SJCRH30 (cell line): ENCODE measurements at regions not wholly inside any gene's neighbourhood (a gene's known extent, or its start where the extent isn't known, plus 50 kb on each side); places are given as distances from the start of the nearest gene placed in this dataset.

Experiments used
- DNase-seq, 2 experiments: peaks; one replicate each; pipeline ENCODE4 v3.0.0-alpha.2; 2015 to 2020
- H3K27ac ChIP-seq: fragments of 250-450 bp; sonication (Bioruptor Pico); 2 replicates; pipeline ENCODE4 v1.5.1; 2020; ENCODE audit warnings: mild to moderate bottlenecking, moderate library complexity
- H3K27me3 ChIP-seq: fragments of 250-450 bp; sonication (Bioruptor Pico); 2 replicates; pipeline ENCODE4 v1.5.1; 2020; ENCODE audit warnings: mild to moderate bottlenecking, moderate library complexity
- H3K36me3 ChIP-seq: fragments of 250-450 bp; sonication (Bioruptor Pico); 2 replicates; pipeline ENCODE4 v1.5.1; 2020; ENCODE audit warnings: mild to moderate bottlenecking, moderate library complexity
- H3K4me1 ChIP-seq: fragments of 250-450 bp; sonication (Bioruptor Pico); 2 replicates; pipeline ENCODE4 v1.5.1; 2020; ENCODE audit warnings: mild to moderate bottlenecking, moderate library complexity
- H3K4me3 ChIP-seq: fragments of 250-450 bp; sonication (Bioruptor Pico); 2 replicates; pipeline ENCODE4 v1.5.1; 2020; ENCODE audit warnings: mild to moderate bottlenecking, moderate library complexity
- H3K9me3 ChIP-seq: fragments of 250-450 bp; sonication (Bioruptor Pico); replicated peaks from 2 replicates; pipeline ENCODE4 v1.5.1; 2020; ENCODE audit warnings: mild to moderate bottlenecking, moderate library complexity

DNA sequence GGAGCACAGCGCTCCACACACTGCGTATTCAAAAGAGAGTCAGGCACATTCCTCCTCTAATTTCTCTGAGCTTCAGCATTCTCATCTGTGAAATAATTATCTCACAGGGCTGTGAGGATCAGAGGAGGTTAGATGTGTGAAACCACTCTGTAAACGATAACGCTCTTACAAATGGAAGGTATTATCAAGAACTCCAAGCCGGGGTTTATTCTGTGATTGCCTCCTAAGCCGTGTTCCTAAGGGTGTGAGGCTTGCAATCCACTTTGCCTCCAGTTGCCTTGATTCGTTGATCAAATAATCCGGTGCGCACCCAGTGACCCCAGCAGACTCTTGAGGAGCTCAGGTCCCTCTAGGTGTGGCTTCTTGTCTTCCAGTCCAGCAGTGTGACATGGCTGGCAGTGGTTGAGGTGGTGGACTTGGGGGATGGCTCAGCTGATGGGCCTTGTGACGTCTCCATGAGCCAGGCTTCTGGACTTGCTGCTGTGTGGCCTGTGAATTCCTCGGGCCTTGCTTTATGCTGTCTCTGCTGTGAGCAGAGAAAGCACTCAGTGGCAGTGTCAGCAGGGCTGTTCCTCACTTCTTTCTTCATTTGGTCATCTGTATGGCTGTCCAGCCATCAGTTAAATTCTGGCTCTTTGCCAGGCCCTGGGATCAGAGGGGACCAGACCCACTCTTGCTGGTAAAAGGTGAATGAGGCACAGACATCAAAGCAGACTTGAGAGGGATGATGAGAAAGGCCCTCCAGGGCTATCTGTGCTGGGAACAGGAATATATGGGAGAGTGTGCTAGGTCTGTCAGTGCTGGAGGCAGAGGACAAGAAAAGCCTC lies 71.0 kb downstream of the SLC25A47 start:
- Histone ChIP-seq H3K27me3 (no peaks in the 10 kb centered on the region), H3K4me3 (no peak overlapping the region), H3K36me3 (no peaks in the 10 kb centered on the region), H3K4me1 (peaks cover 25% of the 10 kb centered on the region), H3K9me3 (no peaks in the 10 kb centered on the region), H3K27ac (no peak overlapping the region)
- no peak for DNase-seq

DNA sequence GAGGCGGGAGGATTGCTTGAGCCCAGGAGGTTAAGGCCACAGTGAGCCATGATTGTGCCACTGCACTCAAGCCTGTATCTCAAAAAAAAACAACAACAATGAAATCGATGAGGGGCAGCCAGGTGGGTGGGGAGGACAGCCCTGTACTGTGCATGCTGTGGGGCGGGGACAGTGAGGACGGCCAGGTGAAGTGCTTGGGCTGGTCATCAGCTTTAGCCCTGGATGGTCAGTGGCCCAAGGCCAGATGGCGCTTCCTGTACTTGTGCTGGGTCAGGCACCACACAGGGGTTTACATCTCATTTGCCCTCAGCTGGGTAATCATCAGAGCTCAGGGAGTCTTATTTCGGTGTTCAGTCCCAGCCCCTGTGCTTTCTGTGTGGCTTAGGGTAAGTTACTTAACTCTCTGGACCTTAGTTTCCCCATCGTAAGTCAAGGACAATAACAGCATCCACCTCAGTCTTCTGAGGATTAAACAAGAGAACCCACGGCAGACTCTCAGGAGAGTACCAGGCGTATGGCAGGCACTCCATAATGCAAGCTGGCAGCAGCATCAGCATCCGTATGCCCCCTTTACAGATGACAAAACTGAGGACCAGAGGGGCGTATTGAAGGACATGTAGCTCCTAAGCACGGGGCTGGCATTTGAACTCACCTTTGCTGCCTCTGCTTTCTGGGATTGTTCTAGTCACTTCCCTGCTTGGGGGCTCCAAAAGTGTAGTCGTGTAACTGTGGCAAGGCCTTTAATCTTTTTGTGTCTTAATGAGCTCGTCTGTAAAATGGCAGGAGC lies 71.9 kb downstream of the SLC25A47 start:
- Histone ChIP-seq H3K4me1 (peaks cover 35% of the 10 kb centered on the region), H3K27ac (no peak overlapping the region), H3K36me3 (no peaks in the 10 kb centered on the region), H3K27me3 (no peaks in the 10 kb centered on the region), H3K9me3 (no peaks in the 10 kb centered on the region), H3K4me3 (no peak overlapping the region)
- no peak for DNase-seq

DNA sequence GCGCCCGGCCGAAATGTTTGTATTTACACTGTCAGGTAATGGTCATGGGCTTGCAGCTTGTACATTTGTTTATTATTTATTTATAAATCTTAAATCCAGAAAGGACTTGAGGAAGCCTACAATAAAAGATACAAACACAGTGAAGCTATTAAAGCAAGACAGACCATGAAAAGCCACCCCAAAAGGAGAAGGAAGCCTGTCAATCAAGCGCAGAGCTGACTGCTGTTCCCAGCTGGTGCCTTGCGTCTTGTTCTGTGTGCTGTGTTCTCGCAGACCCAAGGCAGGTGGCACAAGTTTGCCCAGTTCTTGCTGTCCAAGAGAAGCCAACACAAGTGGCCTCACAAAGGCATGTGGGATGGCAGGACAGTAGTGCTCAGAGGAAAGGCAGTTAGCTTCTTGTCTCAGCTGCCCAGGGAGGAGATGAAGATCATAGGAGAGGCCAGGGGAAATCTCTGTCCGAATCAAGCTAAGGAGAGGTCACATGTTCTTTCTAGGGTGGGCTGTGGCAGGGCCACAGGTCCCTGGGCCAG lies 73.2 kb downstream of the SLC25A47 start:
- Histone ChIP-seq H3K4me1 (peaks cover 42% of the 10 kb centered on the region), H3K36me3 (no peaks in the 10 kb centered on the region), H3K9me3 (no peaks in the 10 kb centered on the region), H3K27ac (no peak overlapping the region), H3K27me3 (no peaks in the 10 kb centered on the region), H3K4me3 (no peak overlapping the region)
- DNase-seq = no peak

- peaks cover 42% of the 10 kb centered on the region for H3K4me1 ChIP-seq
- no peaks in the 10 kb centered on the region for H3K9me3 ChIP-seq
- H3K4me3 ChIP-seq = no peak overlapping the region
- no peak overlapping the region for H3K27ac ChIP-seq
- H3K36me3 ChIP-seq = no peaks in the 10 kb centered on the region
- no peak for DNase-seq
- no peaks in the 10 kb centered on the region for H3K27me3 ChIP-seq
Observed at GRCh38 chr14:100397005-100397404, 73.9 kb downstream of the SLC25A47 start.

DNA sequence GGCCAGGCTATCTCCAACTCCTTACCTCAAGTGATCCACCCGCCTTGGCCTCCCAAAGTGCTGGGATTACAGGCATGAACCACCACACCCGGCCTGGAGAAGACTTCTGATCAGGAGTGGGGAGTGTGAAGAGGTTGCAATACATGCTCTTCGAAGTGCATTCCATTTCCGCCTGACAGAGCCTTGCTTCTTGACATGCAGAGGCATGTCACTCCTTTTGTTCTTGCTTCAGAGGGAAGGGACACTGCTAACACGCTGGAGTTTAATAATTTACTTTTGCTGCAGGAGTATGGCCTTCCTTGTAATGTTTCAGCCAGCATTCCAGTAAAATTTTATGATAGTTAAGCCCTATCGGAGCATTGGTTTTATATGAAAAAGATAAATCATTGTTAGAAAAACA lies 74.9 kb downstream of the SLC25A47 start:
- no peaks in the 10 kb centered on the region for H3K27me3 ChIP-seq
- H3K36me3 ChIP-seq = no peaks in the 10 kb centered on the region
- peaks cover 42% of the 10 kb centered on the region for H3K4me1 ChIP-seq
- no peak overlapping the region for H3K27ac ChIP-seq
- H3K4me3 ChIP-seq = no peak overlapping the region
- no peaks in the 10 kb centered on the region for H3K9me3 ChIP-seq
- no peak for DNase-seq

DNA sequence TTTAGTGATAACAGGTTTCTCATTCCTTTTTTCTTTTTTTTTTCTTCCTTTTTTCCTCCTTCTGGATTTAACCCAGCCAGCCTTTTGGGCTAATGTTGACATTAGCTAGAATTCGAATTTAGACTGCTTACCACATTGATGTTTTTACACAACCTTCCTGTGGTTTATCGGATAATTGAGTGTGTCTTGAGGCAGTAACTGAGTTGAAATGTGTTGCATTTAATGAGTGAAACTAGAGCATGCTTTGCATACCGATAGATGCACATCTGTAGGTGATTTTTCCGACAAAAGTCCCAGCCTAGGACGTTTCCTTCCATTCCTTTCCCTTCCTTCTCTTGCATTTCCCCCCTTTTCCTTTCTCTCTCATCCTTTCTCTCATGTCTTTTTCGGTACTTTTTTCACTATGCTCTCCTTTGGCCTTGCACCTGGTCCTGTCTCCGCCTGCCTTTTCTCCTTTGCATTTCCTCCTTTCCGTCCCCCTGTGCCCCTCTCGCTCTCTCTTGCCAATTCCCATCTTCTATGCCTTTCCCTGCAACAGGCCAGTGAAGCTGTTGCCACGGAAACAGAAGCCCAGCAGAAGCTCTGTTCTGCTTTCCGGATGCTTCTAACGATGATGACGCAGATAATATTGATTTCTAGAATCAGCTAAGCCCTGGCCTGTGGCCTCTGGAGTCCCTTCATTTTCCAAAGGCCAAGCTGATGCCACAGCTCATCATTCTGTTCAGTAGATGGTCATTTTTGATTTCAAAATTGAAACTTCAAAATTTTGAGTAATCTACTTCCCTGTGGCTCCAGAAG lies 76.1 kb downstream of the SLC25A47 start:
- Histone ChIP-seq H3K4me1 (peaks cover 42% of the 10 kb centered on the region), H3K27me3 (no peaks in the 10 kb centered on the region), H3K27ac (no peak overlapping the region), H3K9me3 (no peaks in the 10 kb centered on the region), H3K36me3 (no peaks in the 10 kb centered on the region), H3K4me3 (no peak overlapping the region)
- DNase-seq = no peak

- H3K9me3 ChIP-seq = no peaks in the 10 kb centered on the region
- DNase-seq = peak; percentile 59 to 74
- H3K27me3 ChIP-seq = no peaks in the 10 kb centered on the region
- no peaks in the 10 kb centered on the region for H3K36me3 ChIP-seq
- H3K4me3 ChIP-seq = no peak overlapping the region
- no peak overlapping the region for H3K27ac ChIP-seq
- H3K4me1 ChIP-seq = peaks cover 42% of the 10 kb centered on the region
Observed at GRCh38 chr14:100400115-100400514, 77.0 kb downstream of the SLC25A47 start.

- DNase-seq = no peak
- H3K4me3 ChIP-seq = no peak overlapping the region
- no peak overlapping the region for H3K27ac ChIP-seq
- H3K27me3 ChIP-seq = no peaks in the 10 kb centered on the region
- H3K36me3 ChIP-seq = no peaks in the 10 kb centered on the region
- H3K9me3 ChIP-seq = no peaks in the 10 kb centered on the region
- peaks cover 42% of the 10 kb centered on the region for H3K4me1 ChIP-seq
Observed at GRCh38 chr14:100401031-100401692, 78.0 kb downstream of the SLC25A47 start.

- no peak overlapping the region for H3K4me3 ChIP-seq
- peaks cover 42% of the 10 kb centered on the region for H3K4me1 ChIP-seq
- H3K9me3 ChIP-seq = no peaks in the 10 kb centered on the region
- H3K27ac ChIP-seq = no peak overlapping the region
- no peaks in the 10 kb centered on the region for H3K36me3 ChIP-seq
- no peaks in the 10 kb centered on the region for H3K27me3 ChIP-seq
- DNase-seq = peak in 1 of 2 experiments; percentile 29
Observed at GRCh38 chr14:100401792-100402191, 78.7 kb downstream of the SLC25A47 start.

DNA sequence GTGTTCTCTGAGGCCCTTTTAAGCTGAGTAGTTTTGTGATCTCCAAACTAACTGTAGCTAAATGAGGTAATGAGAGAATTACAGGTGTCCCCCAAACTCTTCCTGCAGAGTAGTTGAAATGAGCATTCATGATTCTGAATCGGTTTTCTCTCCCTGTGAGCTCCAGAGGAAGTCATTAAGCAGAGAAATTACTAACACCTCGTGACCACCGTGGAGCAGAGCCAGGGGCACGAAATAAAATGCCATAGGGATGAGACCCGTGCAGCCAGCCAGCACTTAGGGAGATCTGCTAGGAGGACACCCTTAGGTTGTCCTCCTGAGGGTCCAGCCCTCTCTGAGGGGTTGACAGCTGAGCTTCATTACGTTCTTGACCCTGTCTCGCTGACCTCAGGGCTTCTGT lies 79.5 kb downstream of the SLC25A47 start:
- Histone ChIP-seq H3K27me3 (no peaks in the 10 kb centered on the region), H3K27ac (no peak overlapping the region)

GRCh38 chr14:100403105-100403504 lies 80.0 kb downstream of the SLC25A47 start:
- no peak for DNase-seq
- peaks cover 39% of the 10 kb centered on the region for H3K4me1 ChIP-seq
- no peak overlapping the region for H3K27ac ChIP-seq
- H3K4me3 ChIP-seq = no peak overlapping the region
- H3K36me3 ChIP-seq = no peaks in the 10 kb centered on the region
- no peaks in the 10 kb centered on the region for H3K27me3 ChIP-seq
- no peaks in the 10 kb centered on the region for H3K9me3 ChIP-seq

More for the DNA sequence above, 79.5 kb downstream of the SLC25A47 start:
- DNase-seq = no peak
- Histone ChIP-seq H3K9me3 (no peaks in the 10 kb centered on the region), H3K4me3 (no peak overlapping the region), H3K4me1 (peaks cover 39% of the 10 kb centered on the region), H3K36me3 (no peaks in the 10 kb centered on the region)

GRCh38 chr14:100403802-100404365 lies 80.7 kb downstream of the SLC25A47 start:
- Histone ChIP-seq H3K36me3 (no peaks in the 10 kb centered on the region), H3K27me3 (no peaks in the 10 kb centered on the region), H3K27ac (no peak overlapping the region), H3K4me1 (peaks cover 39% of the 10 kb centered on the region), H3K4me3 (no peak overlapping the region), H3K9me3 (no peaks in the 10 kb centered on the region)
- DNase-seq = no peak

GRCh38 chr14:100404419-100404818 lies 81.3 kb downstream of the SLC25A47 start:
- Histone ChIP-seq H3K9me3 (no peaks in the 10 kb centered on the region), H3K27ac (no peak overlapping the region), H3K4me3 (no peak overlapping the region), H3K4me1 (peaks cover 34% of the 10 kb centered on the region), H3K27me3 (no peaks in the 10 kb centered on the region), H3K36me3 (no peaks in the 10 kb centered on the region)
- DNase-seq = no peak
